Fibroblast of skin of left quadriceps (primary cell): ENCODE measurements at regions not wholly inside any gene's neighbourhood (a gene's known extent, or its start where the extent isn't known, plus 50 kb on each side); places are given as distances from the start of the nearest gene placed in this dataset.
"Not testable (repeated sequence)": the region's sequence is repeated elsewhere in the genome, so short reads cannot be mapped to it uniquely, and the experiment has no call there.

Experiments
- DNase-seq, 2 experiments: peaks; one replicate each; pipeline ENCODE4 v3.0.0-alpha.2; 2013; ENCODE audit warnings: low read depth in 2 of 2

DNA sequence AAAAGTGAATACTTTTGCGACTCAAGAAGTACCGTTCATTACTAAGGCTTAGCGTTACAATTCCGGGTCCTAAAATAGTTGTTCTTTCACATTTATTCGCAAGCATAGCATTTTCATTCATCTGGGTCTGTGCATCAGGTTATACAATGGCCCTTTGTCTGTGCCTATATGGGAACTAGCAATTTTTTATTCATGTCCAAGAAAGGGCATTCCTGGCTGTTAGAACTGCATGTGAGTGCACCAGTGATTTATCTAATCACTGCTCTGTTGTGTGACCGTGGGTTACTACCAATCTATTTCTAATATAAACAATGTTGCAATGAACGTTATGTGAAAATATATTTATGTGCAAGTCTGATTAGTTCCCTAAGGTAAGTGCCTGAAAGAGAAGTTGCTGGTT, 63.8 kb downstream of the SPANXA1 start:
- DNase-seq = not testable (repeated sequence)

DNA sequence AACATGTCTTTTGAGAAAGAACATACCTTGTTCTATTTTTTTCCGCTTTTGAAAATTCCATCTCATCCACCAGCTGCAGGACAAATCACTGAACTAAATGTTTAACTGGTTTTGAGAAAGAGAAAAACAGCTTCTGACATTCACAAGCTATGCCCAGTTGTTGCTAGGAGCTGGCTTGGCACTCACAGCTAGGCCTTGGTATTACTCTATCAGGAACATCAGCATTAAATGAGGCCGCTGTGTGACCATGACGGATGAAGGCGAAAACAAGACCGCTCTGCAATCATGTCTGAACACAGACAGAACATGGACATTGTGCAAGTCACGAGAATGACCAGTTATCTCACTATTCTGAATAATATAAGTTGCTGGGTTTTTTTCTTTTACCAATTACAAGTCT, 108.8 kb downstream of the SPANXA1 start:
- DNase-seq = not testable (repeated sequence)

DNA sequence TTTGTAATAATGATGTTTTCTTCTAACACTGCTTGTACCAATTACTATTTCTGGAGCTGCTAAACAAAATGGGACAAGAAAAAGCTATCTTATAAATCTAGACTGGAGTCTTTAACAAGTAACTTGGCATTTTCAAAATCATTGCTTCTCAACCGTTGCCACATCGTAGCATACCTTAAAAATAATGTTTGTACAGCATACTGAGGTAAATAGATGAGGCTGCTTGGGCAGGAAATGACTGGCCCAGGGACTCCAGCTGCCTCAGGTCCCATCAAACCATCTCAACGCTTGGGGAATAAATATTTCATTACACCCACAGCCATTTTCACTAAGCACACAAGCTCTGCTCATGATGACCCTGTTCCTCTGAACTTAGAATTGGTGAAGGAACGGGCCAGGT, 115.1 kb downstream of the SPANXA1 start:
- no peak for DNase-seq

DNA sequence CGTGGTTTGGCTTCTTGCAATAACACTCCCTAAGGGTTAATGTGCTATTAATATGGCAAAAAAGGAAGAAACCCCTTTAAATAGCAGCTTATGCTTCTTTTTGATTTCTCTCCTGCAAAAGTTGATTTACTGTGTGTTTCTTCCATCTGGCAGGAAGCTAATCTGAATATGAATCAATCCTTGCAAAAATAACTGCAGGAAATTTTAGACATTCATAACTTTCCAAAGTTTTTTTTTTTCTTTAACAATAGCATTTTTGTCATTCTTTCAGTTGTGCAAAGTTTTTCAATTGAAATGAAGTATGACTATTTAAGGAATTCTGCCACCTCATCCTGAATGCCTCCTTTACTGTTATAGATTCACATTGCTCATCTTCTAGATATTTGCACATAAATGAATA, 115.6 kb downstream of the SPANXA1 start:
- peak; percentile 61 to 68 for DNase-seq

DNA sequence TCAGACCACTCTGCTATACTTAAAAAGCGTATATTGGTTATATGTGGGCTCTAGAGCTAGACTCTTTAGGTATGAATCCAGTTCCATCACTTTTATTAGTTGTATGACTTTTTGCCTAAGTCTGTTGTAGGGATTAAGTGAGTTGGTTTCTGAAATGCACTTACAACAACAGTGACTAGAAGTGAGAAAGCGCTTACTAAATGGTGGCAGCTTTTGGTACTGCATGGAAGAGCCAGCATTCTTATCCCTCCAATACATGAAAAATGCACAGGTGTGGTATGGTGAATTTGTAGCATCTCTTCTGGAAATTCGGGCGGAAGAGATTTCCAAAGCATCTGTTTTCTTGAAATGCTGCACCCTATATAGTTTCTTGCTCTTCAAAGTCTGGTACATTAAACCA, 117.1 kb downstream of the SPANXA1 start:
- no peak for DNase-seq

DNA sequence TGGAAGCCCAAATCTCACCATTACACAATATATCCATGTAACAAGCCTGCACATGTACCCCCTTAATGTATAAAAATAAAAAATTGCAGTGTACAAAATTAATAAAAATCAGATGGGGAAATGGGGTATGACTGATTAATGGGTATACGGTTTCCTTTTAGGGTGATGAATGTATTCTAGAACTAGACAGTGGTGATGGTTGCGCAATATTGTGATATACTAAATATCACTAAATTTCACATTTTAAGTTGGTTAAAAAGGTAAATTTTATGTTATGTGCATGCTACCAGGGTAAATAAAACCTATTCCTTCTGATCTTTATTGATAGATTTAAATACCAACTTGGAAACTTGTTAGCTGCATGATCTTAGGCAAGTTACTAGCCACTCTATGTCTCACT, 129.4 kb downstream of the SPANXA1 start:
- no peak for DNase-seq

DNA sequence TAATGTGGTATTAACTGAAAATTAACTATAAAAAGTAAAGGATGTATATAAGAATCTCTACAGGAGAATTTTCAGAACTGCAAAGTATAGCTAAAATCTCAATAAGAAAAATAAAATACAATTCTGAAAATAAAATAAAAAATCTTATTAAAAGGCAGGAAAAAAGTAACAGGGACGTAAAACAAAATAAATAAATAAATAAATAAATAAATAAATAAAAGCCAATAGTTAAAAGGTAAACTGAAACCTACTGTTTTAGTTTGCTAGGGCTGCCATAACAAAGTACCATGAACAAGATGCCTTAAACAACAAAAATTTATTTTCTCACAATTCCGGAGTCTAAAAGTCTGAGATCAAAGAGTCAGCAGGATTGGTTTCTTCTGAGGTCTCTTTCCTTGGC, 140.6 kb downstream of the SPANXA1 start:
- no peak for DNase-seq

DNA sequence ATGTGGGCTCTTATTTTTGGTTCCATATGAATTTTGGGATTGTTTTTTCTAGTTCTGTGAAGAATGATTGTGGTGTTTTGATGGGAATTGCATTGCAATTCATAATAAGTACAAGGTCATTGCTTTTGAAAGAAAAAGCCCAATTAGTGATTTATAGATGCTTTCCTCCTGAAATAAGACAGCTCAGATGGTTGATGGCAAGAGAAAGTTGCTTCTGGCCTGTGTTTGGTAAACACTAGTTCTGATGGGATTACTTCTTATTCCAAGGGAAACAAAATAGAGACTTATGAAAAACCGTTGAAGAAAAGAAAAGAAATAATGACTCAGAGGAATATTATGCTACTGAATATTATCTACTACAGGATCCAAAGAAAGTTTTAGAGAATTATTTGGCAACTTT, 144.9 kb downstream of the SPANXA1 start:
- DNase-seq = no peak

DNA sequence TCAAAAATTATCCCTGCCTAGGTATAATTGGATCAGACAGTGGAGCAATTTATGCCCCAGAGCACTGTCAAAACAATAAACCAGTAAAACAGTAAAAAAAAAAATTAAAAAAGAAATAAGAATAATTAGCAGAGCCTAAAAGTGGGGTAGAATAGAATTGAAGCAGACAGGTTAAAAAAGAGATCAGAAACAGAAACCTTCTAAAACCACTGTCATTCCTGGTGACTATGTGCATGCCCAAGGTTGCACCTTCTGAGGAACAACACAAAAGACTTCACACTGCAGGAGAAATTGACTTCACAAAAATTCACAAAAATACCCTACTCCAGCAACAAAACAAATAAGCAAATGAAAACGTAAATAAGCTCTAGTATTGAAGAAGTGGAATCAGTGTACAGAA, 168.6 kb downstream of the SPANXA1 start:
- no peak for DNase-seq

DNA sequence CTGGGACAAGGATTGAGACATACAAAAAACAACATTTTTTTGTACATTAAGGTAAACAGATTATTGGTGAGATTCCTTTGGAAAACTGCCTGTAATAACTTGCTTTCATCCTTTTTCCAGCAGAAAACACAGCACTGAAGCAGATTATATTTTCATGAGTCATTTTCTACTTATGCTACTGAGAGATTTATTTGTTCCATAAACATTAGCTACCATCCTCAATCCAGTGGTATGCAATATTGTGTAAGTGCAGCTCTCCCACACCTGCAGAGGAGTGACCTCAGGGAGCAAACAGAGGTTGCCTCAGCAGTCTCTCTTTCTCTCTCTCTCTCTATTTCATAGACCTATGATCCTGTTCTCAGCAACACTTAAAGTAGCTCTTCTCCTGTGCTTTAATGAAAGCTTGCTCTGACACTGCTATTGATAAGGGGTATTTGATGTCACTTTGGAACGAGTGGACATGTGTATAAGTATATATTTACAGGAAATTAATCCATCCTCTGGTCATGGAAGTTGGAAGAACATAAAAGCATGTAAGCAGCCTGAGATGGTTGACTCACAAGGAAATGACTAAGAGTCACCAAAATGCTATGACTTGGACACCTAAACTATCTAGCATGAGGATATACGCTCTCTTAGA, 163.7 kb upstream of the SPANXC start:
- DNase-seq = peak; percentile 37 to 49

DNA sequence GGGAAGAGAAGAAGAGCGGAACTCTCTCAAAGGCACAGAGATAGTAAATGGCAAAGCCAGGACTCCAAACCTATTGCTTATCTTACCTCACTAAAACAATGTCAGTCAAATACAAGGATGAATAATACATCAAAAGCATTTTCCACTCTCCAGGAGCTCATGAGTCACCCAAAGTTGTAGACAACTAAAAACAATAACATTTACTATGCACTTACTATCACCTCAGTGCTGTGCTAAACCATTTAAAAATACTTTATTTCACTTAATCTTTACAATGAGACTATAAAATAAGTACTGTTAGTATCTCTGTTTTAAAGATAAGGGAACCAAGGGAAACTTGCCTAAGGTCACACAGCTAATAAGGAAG, 163.2 kb upstream of the SPANXC start:
- no peak for DNase-seq

DNA sequence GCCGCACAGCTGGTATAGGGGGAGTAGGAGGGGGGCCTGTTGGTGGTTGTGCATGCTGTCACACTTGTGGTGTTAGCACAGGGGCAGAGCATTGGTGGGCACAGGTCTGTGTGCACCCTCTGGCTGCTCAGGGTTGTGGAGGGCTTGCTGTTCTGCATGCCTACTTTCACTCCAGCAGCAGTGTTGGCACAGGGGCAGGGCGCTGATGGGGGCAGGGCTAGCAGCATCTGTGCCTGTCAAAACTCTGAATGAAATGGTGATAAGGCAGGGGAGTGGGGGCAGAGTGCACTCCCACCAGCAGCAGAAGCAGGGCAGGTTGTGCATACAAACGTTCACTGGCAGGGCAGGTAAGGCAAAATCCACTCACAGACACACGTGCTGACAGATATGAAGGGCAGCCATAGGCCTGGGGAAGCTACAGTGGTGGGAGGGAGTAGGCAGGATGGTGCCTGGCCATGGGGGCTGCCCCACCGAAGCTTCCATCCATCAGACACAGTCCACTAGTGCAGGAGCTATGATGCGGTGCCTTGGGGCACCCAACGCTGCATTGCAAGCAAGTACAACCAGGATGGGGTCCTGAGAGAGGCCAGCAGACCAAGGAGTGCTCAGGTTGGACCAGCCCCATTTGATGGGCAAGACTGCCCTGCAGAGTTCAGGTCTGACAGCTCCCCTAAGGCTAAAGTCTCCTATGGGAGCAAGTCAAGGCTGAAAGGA, 160.7 kb upstream of the SPANXC start:
- DNase-seq = no peak

DNA sequence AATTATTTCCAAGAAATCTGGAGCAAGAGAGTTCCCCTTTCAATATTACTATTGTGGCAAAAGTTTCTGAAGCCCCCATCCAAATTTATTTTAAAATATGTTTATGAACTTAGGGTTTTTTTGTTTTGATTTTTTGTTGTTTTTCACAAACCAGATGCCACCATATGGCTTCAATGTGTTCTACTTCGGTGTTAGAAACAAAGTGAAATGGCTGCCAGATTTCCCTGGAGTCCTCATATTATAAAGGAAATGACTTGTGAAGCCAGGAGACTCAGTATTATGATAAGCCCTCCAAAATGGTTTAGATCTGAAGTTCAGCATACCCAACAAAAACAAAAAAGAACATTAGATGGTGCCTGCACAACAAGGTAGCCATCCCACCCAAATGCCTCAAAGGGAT, 154.2 kb upstream of the SPANXC start:
- DNase-seq = no peak

DNA sequence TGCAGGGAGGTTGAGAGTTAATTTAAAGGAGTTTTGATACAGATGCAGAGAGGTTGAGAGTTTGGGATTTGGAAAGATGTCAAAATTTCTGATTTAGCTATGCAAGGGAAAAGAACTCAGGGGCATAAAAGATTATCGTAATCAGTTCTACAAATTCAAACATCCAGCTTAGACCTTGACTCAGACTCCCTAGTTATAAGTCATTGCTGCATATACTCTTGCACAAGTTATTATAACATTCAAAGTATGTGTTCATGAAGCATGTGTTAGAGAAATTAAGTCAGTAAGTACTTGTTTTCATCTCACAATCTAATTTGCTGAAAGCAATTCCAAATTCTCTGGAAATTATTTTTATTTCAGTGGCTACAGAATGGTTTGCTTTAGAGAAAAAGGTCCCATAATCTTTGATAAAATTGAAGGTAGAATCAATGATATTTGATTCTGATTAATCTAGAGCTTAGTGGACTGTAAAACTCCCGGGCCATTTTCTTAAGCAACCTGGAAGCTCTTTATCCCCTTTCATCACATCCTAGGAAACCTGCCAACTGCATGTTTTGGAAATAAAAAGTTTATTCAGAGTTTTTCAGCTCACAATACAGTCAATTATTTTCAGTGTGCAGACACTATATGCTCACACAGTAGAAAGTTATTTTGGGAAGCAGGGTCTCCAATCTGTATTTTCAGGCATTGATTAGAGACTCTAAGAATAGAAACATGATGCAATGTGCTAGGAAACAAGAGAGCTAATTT, 132.9 kb upstream of the SPANXC start:
- no peak for DNase-seq

DNA sequence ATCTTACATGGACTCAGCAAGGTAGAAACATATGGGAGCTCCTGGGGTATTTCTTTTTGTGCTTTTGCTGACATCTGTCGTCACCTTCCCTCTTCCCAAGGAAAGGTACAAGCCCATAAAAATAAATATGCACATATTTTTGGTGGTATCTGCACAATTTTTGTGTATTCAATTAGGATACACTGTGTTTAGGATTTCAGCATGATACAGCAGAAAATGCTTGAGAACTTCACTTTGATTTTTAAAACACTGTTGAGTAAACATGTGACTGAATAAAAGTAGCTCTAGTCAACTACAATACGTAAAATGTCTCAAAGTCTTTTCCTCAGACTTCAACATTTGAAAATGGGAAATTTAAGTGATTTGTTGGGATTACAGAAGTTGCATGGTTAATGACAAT, 99.4 kb upstream of the SPANXC start:
- DNase-seq = no peak

DNA sequence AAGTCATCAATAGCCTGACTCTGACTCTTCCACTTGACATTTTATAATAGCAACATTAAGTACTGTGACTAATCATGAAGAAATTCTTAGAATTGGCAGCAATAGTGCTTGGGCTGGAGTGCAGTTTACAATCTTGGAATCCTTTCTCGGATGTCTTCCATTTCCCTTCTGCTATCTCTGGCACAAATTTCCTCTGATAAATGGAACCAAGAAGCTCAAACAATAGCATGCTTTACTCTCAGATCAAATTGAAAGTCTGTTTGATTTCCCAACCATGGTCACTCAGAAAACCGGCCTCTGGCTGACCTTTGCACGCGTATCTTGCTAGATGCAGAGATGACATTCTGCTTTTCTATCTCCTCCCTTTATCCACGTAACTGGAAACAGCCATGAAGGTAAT, 99.0 kb upstream of the SPANXC start:
- DNase-seq = peak; percentile 48 to 50

DNA sequence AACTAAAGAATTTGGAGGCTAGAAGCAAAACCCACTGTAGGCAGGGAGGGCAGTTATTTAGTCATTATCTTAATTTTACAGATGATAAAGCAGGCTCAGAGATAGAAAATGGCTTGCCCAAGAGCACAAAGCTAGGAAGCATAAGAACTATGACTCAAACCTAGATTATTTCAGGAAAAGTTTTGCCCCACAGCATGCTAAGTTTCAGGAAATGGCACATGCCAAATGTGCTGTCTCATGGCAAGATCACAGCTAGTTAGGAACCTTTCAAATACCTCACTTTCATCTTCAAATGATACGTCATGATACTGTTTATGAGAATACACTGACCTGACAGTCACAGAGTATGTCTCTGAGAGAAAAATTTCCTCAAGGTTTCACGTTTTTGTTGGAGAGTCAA, 78.5 kb upstream of the SPANXC start:
- DNase-seq = no peak

DNA sequence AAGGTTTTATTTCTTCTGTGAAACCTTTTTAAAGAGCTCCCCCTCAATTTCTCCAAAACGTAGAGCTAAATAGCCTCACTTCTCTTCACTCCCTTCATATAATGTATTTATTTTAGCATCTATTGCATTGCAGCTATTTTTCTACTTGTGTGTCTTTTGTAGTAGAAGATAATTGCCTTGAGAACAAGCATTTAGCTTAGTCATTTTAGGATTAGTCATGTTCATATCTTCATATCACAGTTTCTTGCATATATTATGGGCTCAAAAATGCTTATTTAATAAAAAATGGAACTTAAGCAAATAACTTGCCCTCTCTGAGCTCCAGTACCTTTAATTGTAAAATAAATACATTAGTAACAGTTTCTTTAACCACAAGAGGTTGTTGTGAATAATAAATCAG, 72.1 kb upstream of the SPANXC start:
- no peak for DNase-seq

DNA sequence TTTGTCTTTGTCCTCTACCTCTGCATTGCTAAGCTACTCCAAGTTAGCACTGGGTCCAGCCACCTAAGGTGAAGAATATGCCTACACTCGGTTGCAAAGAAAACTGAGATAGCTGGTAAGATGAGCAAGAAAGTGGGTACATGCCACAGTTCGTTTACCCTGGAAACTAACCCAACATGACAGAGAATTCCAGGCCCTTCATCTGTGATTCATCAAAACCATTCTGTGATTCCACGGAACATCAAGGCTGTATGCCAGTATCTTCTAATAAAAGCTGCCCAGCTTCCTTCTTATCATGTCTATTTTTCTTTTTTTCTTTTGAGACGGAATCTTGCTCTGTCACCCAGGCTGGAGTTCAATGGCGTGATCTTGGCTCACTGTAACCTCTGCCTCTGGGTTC, 58.7 kb upstream of the SPANXC start:
- no peak for DNase-seq
